ENCODE measurements at regions not wholly inside any gene's neighbourhood (a gene's known extent, or its start where the extent isn't known, plus 50 kb on each side); places are given as distances from the start of the nearest gene placed in this dataset.

DNA sequence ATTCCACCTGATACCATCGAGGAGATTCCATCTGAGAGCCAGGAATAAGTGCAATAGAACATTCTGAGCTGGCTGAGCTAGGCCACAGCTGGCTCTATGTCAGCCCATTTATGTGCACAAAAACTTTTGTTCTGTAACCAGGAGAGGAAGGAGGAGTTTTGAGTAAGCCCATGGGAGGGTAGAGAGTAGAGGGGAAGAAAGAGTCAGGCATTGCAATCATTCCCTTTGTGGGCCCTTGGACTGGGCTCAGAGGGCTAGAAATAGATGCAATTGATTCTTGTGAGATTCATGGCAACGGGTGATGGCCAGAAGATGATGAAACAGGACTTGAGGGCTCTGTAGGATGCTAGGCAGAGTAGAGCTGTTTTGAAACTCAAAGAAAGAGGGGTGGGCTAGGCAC lies 104.6 kb upstream of the KIF5B start:
- Mint-ChIP-seq H3K27ac (no peak overlapping the region), H3K4me3 (no peak overlapping the region), H3K9me3 (no peaks in the 10 kb centered on the region), H3K27me3 (ENCODE audit: low read depth) (peaks cover 2% of the 10 kb centered on the region), H3K36me3 (ENCODE audit: low read depth) (no peaks in the 10 kb centered on the region), H3K4me1 (ENCODE audit: low read depth) (no peaks in the 10 kb centered on the region)
- DNase-seq (ENCODE audit: low spot score), result no peak

- Mint-ChIP-seq H3K4me1 (ENCODE audit: low read depth) (peaks cover 6% of the 10 kb centered on the region), H3K4me3 (no peak overlapping the region), H3K27me3 (ENCODE audit: low read depth) (peaks cover 3% of the 10 kb centered on the region), H3K9me3 (peaks cover 10% of the 10 kb centered on the region), H3K36me3 (ENCODE audit: low read depth) (peaks cover 5% of the 10 kb centered on the region), H3K27ac (no peak overlapping the region)
- no peak for DNase-seq (ENCODE audit: low spot score)
Measured at GRCh38 chr10:32159264-32159663, 103.0 kb upstream of the KIF5B start.

GRCh38 chr10:32156031-32156495 lies 99.8 kb upstream of the KIF5B start:
- H3K4me1 Mint-ChIP-seq (ENCODE audit: low read depth), result peaks cover 22% of the 10 kb centered on the region
- H3K9me3 Mint-ChIP-seq, result peaks cover 26% of the 10 kb centered on the region
- H3K4me3 Mint-ChIP-seq, result no peak overlapping the region
- H3K27me3 Mint-ChIP-seq (ENCODE audit: low read depth), result peaks cover 3% of the 10 kb centered on the region
- DNase-seq (ENCODE audit: low spot score), result no peak
- no peak overlapping the region for H3K27ac Mint-ChIP-seq
- peaks cover 16% of the 10 kb centered on the region for H3K36me3 Mint-ChIP-seq (ENCODE audit: low read depth)

DNA sequence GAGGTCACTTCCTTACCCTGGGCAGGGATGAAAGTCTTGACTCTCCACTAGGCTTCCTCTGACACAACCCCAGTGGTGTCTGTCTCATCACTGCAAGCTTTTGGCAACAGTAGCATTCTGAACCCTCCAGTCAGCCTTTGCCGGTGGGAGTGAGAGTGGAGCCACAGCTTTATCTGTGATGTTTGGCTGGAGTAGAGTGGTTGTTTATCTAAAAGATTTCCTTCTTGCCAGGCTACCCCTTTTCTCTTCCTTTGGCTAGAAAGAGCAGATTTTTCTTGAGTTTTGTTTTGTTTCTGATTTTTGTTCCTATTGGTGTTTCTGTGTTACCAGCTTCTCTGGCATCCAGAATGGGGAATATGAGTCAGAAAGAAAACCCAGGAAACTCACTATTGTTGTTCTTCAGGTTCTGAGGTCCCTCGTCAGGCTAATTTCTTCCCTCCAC lies 98.9 kb upstream of the KIF5B start:
- Mint-ChIP-seq H3K36me3 (ENCODE audit: low read depth) (peaks cover 16% of the 10 kb centered on the region), H3K9me3 (peaks cover 26% of the 10 kb centered on the region), H3K4me3 (no peak overlapping the region), H3K27ac (no peak overlapping the region), H3K27me3 (ENCODE audit: low read depth) (peaks cover 3% of the 10 kb centered on the region), H3K4me1 (ENCODE audit: low read depth) (peaks cover 32% of the 10 kb centered on the region)
- no peak for DNase-seq (ENCODE audit: low spot score)

DNA sequence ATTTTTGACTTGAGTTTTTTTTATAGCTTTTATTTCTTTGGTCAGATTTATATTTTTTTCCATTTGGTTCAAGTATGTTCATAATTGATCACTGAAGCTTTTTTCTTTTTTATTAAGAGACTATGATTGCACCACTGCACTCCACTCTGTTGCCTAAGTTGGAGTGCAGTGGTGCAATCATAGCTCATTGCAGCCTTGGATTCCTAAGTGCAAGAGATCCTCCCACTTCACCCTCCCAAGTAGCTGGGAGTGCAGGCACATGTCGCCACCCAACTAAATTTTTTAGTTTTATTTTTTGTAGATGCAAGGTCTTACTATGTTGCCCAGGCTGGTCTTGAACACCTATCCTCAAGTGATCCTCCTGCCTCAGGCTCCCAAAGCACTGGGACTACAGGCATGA lies 97.7 kb upstream of the KIF5B start:
- peaks cover 16% of the 10 kb centered on the region for H3K36me3 Mint-ChIP-seq (ENCODE audit: low read depth)
- peaks cover 3% of the 10 kb centered on the region for H3K27me3 Mint-ChIP-seq (ENCODE audit: low read depth)
- DNase-seq (ENCODE audit: low spot score), result no peak
- no peak overlapping the region for H3K4me3 Mint-ChIP-seq
- peaks cover 43% of the 10 kb centered on the region for H3K4me1 Mint-ChIP-seq (ENCODE audit: low read depth)
- H3K27ac Mint-ChIP-seq, result no peak overlapping the region
- peaks cover 26% of the 10 kb centered on the region for H3K9me3 Mint-ChIP-seq

DNA sequence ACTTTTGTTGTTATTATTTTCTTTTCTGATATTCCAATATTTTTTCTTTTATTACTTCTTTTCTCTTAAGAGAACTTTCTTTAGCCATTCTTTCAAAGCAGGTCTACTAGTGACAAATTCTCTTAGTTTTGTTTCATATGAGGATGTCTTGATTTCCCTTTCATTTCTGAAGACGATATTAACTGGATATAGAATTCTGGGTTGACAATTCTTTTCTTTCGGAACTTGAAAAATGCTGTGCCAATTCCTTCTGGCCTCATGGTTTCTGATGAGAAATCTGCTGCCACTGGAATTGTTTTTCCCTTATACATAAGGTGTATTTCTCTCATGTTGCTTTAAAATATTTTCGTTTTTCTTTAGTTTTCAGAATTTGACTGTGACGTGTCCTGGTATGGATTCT lies 97.0 kb upstream of the KIF5B start:
- Mint-ChIP-seq H3K36me3 (ENCODE audit: low read depth) (peaks cover 16% of the 10 kb centered on the region), H3K27ac (peak overlapping the region; percentile 79), H3K27me3 (ENCODE audit: low read depth) (peaks cover 3% of the 10 kb centered on the region), H3K4me3 (no peak overlapping the region), H3K4me1 (ENCODE audit: low read depth) (peaks cover 45% of the 10 kb centered on the region), H3K9me3 (peaks cover 26% of the 10 kb centered on the region)
- DNase-seq (ENCODE audit: low spot score), result no peak

DNA sequence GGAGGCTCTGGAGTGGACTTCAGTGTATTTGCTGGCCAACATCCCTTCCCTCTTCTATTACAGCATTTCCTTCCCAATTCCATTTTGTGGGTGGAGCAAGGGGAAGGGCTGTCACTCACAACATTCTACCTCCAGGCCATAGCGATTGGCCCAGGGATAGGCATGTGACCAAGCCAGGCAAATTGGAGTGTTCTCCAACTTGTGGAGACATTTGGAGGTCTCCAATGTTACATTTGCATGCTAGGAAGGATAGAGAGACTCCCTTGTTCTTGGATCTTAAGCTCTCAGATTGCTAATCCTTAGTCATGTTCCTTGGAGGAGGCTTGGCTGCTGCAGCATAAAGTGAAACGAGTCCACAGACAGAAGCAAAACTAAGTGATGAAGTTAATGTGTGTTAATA lies 95.6 kb upstream of the KIF5B start:
- Mint-ChIP-seq H3K36me3 (ENCODE audit: low read depth) (peaks cover 19% of the 10 kb centered on the region), H3K27me3 (ENCODE audit: low read depth) (peaks cover 3% of the 10 kb centered on the region), H3K27ac (no peak overlapping the region), H3K4me1 (ENCODE audit: low read depth) (peaks cover 51% of the 10 kb centered on the region), H3K4me3 (peak overlapping the region; percentile 78), H3K9me3 (peaks cover 32% of the 10 kb centered on the region)
- no peak for DNase-seq (ENCODE audit: low spot score)

DNA sequence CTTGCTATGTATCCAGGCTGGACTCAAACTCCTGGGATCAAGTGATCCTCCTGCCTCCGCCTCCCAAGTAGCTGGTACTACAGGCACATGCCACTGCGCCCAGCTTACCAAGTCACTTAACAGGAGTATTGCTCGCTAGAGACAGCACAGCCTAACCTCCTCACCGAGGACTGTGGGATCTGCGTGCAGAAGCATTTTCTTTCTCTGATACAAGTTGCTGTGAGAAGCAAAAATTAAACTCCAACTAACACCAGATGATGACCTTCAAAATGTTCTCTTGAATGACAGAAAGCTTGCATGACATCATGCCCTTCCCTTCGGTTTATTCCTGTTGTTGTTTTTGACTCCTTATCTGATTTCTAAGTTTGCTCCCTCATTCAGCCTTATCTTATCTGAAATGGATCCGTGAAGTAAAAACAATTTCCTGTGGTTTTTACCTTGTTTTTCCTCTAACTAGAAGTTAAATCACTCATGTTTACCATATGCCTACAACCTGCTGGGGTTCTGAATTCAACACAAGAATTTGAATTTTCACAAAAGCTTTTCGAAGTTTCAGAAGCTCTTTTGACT lies 94.4 kb upstream of the KIF5B start:
- H3K27ac Mint-ChIP-seq, result peak overlapping the region; percentile 90
- H3K4me1 Mint-ChIP-seq (ENCODE audit: low read depth), result peaks cover 52% of the 10 kb centered on the region
- no peaks in the 10 kb centered on the region for H3K27me3 Mint-ChIP-seq (ENCODE audit: low read depth)
- peaks cover 32% of the 10 kb centered on the region for H3K9me3 Mint-ChIP-seq
- DNase-seq (ENCODE audit: low spot score), result peak; percentile 52
- peak overlapping the region; percentile 78 for H3K4me3 Mint-ChIP-seq
- peaks cover 19% of the 10 kb centered on the region for H3K36me3 Mint-ChIP-seq (ENCODE audit: low read depth)

DNA sequence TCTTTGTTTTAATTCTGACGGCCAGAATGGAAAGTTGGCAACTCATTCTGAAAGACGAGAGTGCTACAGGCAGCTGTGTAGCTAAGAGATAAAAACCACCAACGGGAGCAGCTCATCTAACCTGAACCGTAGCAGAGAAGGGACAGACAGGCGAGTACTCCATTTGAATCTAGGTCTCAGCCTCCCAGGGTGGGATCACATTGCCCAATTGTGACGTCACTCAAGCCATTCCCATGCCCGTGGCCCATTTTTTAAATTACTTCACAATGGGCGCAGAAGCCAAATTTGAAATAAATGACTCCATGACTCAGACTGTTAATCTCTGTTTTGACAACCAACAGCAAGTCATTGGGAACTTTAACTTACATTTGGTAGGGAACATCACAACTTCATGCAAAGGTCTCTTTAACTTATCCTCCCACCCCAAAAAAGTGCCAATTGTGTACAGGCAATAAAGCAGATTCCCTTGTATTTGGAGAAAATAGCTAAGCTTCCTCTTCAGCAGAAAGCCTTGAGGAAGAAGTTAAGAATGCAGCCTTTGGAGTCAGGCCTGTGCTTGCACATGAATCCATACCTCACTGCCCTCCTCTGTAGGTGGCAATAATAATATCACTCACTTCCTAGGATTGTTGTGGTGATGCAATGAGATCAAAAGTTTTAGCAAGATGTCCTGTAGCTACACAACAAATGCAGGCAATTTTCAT lies 93.2 kb upstream of the KIF5B start:
- Mint-ChIP-seq H3K27me3 (ENCODE audit: low read depth) (no peaks in the 10 kb centered on the region), H3K9me3 (peaks cover 21% of the 10 kb centered on the region), H3K4me3 (peak overlapping the region; percentile 44), H3K36me3 (ENCODE audit: low read depth) (peaks cover 14% of the 10 kb centered on the region), H3K27ac (peak overlapping the region; percentile 90), H3K4me1 (ENCODE audit: low read depth) (peaks cover 46% of the 10 kb centered on the region)
- DNase-seq (ENCODE audit: low spot score), result peak; percentile 79

DNA sequence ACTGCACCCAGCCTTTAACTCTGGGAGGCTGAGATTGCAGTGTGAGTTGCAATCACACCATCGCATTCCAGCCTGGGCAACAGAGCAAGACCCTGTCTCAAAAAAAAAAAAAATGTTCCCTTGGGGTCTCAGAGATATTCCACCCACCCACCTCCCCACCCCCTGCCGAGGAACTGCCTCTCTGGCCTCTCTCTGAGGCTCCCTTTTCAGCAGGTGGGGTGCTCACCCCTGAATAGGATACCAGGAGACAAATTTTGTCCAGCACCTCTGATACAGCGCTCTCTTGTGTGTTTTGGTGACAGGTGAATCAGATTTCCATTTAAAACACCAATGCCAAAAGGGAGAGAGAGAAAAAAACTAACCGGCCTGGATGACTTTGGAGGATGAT lies 92.6 kb upstream of the KIF5B start:
- Mint-ChIP-seq H3K36me3 (ENCODE audit: low read depth) (peaks cover 14% of the 10 kb centered on the region), H3K4me3 (peak overlapping the region; percentile 44), H3K9me3 (peaks cover 21% of the 10 kb centered on the region), H3K27me3 (ENCODE audit: low read depth) (no peaks in the 10 kb centered on the region), H3K27ac (peak overlapping the region; percentile 90), H3K4me1 (ENCODE audit: low read depth) (peaks cover 46% of the 10 kb centered on the region)
- DNase-seq (ENCODE audit: low spot score), result no peak

GRCh38 chr10:32147730-32148129 lies 91.5 kb upstream of the KIF5B start:
- Mint-ChIP-seq H3K27me3 (ENCODE audit: low read depth) (no peaks in the 10 kb centered on the region), H3K27ac (peak overlapping the region; percentile 38), H3K4me3 (peak overlapping the region; percentile 39), H3K9me3 (peaks cover 10% of the 10 kb centered on the region), H3K36me3 (ENCODE audit: low read depth) (peaks cover 4% of the 10 kb centered on the region), H3K4me1 (ENCODE audit: low read depth) (peaks cover 41% of the 10 kb centered on the region)
- DNase-seq (ENCODE audit: low spot score), result no peak

DNA sequence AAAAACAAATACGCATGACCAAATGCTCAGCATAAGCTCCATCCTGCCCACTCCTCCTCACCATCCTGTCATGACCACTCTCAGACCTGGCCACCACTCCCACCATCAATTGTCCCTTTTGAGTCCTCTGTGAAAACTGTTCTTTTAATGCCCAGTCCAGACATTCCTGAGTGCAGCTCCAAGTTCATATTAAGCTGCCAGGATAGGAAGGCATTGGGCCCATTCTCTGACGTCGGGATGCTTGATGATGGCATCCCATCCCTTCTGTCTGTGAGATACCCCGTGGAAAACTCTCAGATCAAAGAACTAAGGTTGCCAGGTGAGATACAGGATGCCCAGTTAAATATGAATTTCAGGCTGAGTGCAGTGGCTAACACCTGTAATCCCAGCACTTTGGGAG lies 89.9 kb upstream of the KIF5B start:
- Mint-ChIP-seq H3K9me3 (peaks cover 5% of the 10 kb centered on the region), H3K4me3 (no peak overlapping the region), H3K4me1 (ENCODE audit: low read depth) (peaks cover 31% of the 10 kb centered on the region), H3K36me3 (ENCODE audit: low read depth) (peaks cover 3% of the 10 kb centered on the region), H3K27ac (no peak overlapping the region), H3K27me3 (ENCODE audit: low read depth) (no peaks in the 10 kb centered on the region)
- no peak for DNase-seq (ENCODE audit: low spot score)

- H3K4me1 Mint-ChIP-seq (ENCODE audit: low read depth), result peaks cover 21% of the 10 kb centered on the region
- peaks cover 5% of the 10 kb centered on the region for H3K9me3 Mint-ChIP-seq
- no peaks in the 10 kb centered on the region for H3K27me3 Mint-ChIP-seq (ENCODE audit: low read depth)
- H3K36me3 Mint-ChIP-seq (ENCODE audit: low read depth), result peaks cover 3% of the 10 kb centered on the region
- H3K27ac Mint-ChIP-seq, result no peak overlapping the region
- no peak overlapping the region for H3K4me3 Mint-ChIP-seq
- DNase-seq (ENCODE audit: low spot score), result no peak
Measured at GRCh38 chr10:32144817-32145688, 88.8 kb upstream of the KIF5B start.

GRCh38 chr10:32143302-32143847 lies 87.2 kb upstream of the KIF5B start:
- peaks cover 16% of the 10 kb centered on the region for H3K4me1 Mint-ChIP-seq (ENCODE audit: low read depth)
- no peaks in the 10 kb centered on the region for H3K27me3 Mint-ChIP-seq (ENCODE audit: low read depth)
- H3K9me3 Mint-ChIP-seq, result peaks cover 5% of the 10 kb centered on the region
- no peak overlapping the region for H3K27ac Mint-ChIP-seq
- H3K36me3 Mint-ChIP-seq (ENCODE audit: low read depth), result peaks cover 3% of the 10 kb centered on the region
- H3K4me3 Mint-ChIP-seq, result no peak overlapping the region
- no peak for DNase-seq (ENCODE audit: low spot score)

Data from T-helper 2 cell treated with Interferon-gamma antibody and Interleukin-4, amounts not matched to agents 5 μg/mL and 100 μg/mL, for 36 hours (primary cell).